GM03348 (cell line): ENCODE measurements at regions not wholly inside any gene's neighbourhood (a gene's known extent, or its start where the extent isn't known, plus 50 kb on each side); places are given as distances from the start of the nearest gene placed in this dataset.
A peak's percentile ranks its signal among the peaks of the same experiment; 100 is the strongest.

Experiments
- DNase-seq: peaks from one replicate; pipeline ENCODE4 v3.0.0; 2012; ENCODE audit warnings: low spot score

GRCh38 chr2:188720811-188721605 is 253.2 kb upstream of the COL3A1 start:
- DNase-seq: peak; percentile 7

GRCh38 chr2:188721784-188722183 is 252.4 kb upstream of the COL3A1 start:
- no peak for DNase-seq

- peak; percentile 7 for DNase-seq
Observed at GRCh38 chr2:188725746-188726360, 248.3 kb upstream of the COL3A1 start.

GRCh38 chr2:188726626-188727247 is 247.4 kb upstream of the COL3A1 start:
- no peak for DNase-seq

GRCh38 chr2:188727846-188728245 is 246.3 kb upstream of the COL3A1 start:
- no peak for DNase-seq

- DNase-seq: peak; percentile 1
Observed at GRCh38 chr2:188734691-188735090, 239.5 kb upstream of the COL3A1 start.

- peak; percentile 2 for DNase-seq
Observed at GRCh38 chr2:188746727-188747126, 227.4 kb upstream of the COL3A1 start.

- no peak for DNase-seq
Observed at GRCh38 chr2:188751816-188752215, 222.4 kb upstream of the COL3A1 start.

GRCh38 chr2:188752311-188752710 is 221.9 kb upstream of the COL3A1 start:
- DNase-seq: no peak

- DNase-seq: no peak
Observed at GRCh38 chr2:188762151-188762550, 212.0 kb upstream of the COL3A1 start.

- DNase-seq: peak; percentile 11
Observed at GRCh38 chr2:188765522-188766470, 208.4 kb upstream of the COL3A1 start.

- DNase-seq: peak; percentile 11
Observed at GRCh38 chr2:188766471-188766856, 207.7 kb upstream of the COL3A1 start.

- DNase-seq: no peak
Observed at GRCh38 chr2:188767176-188767575, 207.0 kb upstream of the COL3A1 start.

GRCh38 chr2:188770296-188770695 is 203.9 kb upstream of the COL3A1 start:
- no peak for DNase-seq

GRCh38 chr2:188773075-188773474 is 201.1 kb upstream of the COL3A1 start:
- no peak for DNase-seq

GRCh38 chr2:188776634-188777033 is 197.5 kb upstream of the COL3A1 start:
- peak; percentile 48 for DNase-seq

GRCh38 chr2:188784269-188784762 is 189.9 kb upstream of the COL3A1 start:
- no peak for DNase-seq

- no peak for DNase-seq
Observed at GRCh38 chr2:188785061-188785460, 189.1 kb upstream of the COL3A1 start.

GRCh38 chr2:188785490-188785889 is 188.7 kb upstream of the COL3A1 start:
- DNase-seq: peak; percentile 27

- peak; percentile 58 for DNase-seq
Observed at GRCh38 chr2:188786368-188786841, 187.8 kb upstream of the COL3A1 start.

- peak; percentile 23 for DNase-seq
Observed at GRCh38 chr2:188787021-188787657, 187.0 kb upstream of the COL3A1 start.
